ENCODE measurements at regions not wholly inside any gene's neighbourhood (a gene's known extent, or its start where the extent isn't known, plus 50 kb on each side); places are given as distances from the start of the nearest gene placed in this dataset.
A peak's percentile ranks its signal among the peaks of the same experiment; 100 is the strongest.

DNA sequence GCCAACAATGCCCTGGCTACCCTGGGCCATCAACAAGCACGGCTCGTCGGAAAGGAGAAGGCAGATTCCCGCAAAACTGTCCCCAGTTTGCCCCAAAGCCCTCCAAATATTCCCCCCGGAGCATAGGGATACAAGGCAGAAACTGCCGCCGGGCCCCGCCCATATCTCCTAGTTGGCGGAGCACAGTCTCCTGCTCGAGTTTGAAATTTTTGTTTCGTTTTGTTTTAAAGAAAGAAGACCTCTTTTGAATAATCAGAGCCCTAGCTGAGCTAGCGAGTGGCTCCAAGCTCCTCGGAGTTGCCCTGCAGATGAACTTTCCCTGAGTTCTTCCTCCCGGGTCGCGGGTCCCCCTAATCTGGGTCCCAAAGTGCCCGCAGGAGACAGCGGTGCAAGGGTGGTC is 138.1 kb upstream of the ZIC3 start:
- Mint-ChIP-seq H3K4me3 (ENCODE audit: unreplicated experiment) (peak overlapping the region; percentile 69), H3K27me3 (ENCODE audit: low read depth) (peaks cover 35% of the 10 kb centered on the region), H3K4me1 (ENCODE audit: low read depth) (peaks cover 8% of the 10 kb centered on the region), H3K9me3 (ENCODE audit: low read depth) (peaks cover 18% of the 10 kb centered on the region), H3K27ac (ENCODE audit: unreplicated experiment) (no peak overlapping the region), H3K36me3 (ENCODE audit: low read depth) (no peaks in the 10 kb centered on the region)
- TF ChIP-seq, protein P1, sequence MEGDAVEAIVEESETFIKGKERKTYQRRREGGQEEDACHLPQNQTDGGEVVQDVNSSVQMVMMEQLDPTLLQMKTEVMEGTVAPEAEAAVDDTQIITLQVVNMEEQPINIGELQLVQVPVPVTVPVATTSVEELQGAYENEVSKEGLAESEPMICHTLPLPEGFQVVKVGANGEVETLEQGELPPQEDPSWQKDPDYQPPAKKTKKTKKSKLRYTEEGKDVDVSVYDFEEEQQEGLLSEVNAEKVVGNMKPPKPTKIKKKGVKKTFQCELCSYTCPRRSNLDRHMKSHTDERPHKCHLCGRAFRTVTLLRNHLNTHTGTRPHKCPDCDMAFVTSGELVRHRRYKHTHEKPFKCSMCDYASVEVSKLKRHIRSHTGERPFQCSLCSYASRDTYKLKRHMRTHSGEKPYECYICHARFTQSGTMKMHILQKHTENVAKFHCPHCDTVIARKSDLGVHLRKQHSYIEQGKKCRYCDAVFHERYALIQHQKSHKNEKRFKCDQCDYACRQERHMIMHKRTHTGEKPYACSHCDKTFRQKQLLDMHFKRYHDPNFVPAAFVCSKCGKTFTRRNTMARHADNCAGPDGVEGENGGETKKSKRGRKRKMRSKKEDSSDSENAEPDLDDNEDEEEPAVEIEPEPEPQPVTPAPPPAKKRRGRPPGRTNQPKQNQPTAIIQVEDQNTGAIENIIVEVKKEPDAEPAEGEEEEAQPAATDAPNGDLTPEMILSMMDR (IDR thresholded peaks at IDR 0.05) = no peak
- no peak for DNase-seq (ENCODE audit: low spot score)

DNA sequence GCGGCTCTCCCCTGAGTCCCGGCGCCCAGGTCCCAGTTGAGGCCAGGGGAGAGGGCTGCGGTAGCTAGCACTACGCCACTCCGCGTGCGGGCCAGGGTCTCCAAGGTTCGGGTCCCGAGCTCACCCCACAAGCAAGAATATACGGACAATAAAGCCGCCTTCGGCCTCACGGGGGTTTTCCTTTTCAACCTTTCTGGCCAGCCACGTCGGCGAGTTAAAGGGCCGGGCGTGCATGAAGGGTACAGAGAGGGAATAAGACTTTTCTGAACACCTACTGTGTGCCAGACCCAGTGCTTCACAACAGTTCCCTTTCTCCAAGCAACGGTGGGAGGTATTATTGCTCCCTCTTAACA is 138.5 kb upstream of the ZIC3 start:
- peaks cover 21% of the 10 kb centered on the region for H3K9me3 Mint-ChIP-seq (ENCODE audit: low read depth)
- peaks cover 35% of the 10 kb centered on the region for H3K27me3 Mint-ChIP-seq (ENCODE audit: low read depth)
- DNase-seq (ENCODE audit: low spot score) = no peak
- TF ChIP-seq, protein P1 (IDR thresholded peaks at IDR 0.05) = no peak
- H3K4me3 Mint-ChIP-seq (ENCODE audit: unreplicated experiment) = peak overlapping the region; percentile 69
- H3K27ac Mint-ChIP-seq (ENCODE audit: unreplicated experiment) = no peak overlapping the region
- no peaks in the 10 kb centered on the region for H3K36me3 Mint-ChIP-seq (ENCODE audit: low read depth)
- H3K4me1 Mint-ChIP-seq (ENCODE audit: low read depth) = peaks cover 8% of the 10 kb centered on the region

DNA sequence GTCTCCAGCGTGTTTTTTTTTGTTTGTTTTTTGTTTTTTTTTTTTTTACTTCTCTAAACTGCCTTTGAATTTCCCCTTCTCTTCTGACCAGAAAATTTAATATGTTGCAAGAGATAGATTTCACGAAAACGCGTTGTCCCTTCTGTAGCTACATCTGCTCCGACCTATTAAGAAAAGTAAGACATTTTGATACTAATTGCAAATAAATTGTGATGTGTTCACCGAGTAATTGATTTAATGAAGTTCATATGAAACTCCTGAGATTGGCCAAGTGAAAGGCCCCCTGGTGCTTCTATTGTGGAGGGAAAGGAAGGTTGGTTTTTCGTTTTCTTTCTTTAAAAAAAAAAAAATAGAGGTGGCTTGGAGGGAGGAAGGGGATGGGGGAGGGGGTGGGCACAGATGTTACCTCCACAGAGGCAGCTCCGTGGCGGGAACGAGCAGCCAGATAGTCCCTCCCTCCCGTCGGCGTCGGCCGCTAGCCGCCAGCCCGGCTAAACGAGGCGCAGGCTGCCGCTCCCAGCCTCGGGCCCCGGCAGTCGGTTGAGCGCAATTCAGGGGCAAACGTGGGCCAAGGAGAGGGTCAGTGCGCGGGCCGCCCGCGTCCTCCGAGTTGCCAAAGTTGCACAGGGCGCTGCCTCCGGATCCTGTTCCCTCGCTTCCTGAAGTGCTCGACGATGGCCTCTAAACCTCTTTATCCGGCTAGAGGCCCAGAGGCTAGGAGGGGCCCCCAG is 139.1 kb upstream of the ZIC3 start:
- no peak overlapping the region for H3K27ac Mint-ChIP-seq (ENCODE audit: unreplicated experiment)

DNA sequence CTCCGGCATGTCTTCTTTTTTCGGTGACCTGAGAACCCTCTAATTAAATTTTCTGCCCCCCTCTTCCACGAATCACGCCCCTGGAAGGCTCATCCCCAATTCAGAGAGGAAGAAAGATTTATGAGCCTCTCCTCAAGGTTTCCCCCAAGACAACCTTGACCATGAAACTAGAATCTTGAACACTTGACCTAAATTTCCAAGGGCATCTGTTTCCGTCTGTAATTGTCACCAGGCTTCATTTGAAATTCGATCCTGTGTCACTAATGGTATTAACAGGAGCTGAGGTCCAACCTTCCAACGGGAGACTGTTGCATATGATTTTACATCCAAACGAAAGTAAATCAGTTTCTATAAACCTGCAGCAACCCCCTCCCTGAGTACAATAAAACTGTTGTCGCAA is 139.9 kb upstream of the ZIC3 start:
- Mint-ChIP-seq H3K4me3 (ENCODE audit: unreplicated experiment) (no peak overlapping the region), H3K27me3 (ENCODE audit: low read depth) (peaks cover 39% of the 10 kb centered on the region), H3K9me3 (ENCODE audit: low read depth) (peaks cover 21% of the 10 kb centered on the region), H3K36me3 (ENCODE audit: low read depth) (no peaks in the 10 kb centered on the region), H3K27ac (ENCODE audit: unreplicated experiment) (no peak overlapping the region), H3K4me1 (ENCODE audit: low read depth) (peaks cover 8% of the 10 kb centered on the region)
- TF ChIP-seq, protein P1 (IDR thresholded peaks at IDR 0.05) = no peak
- DNase-seq (ENCODE audit: low spot score) = no peak

More for the DNA sequence above, 139.1 kb upstream of the ZIC3 start:
- no peak for DNase-seq (ENCODE audit: low spot score)
- peaks cover 8% of the 10 kb centered on the region for H3K4me1 Mint-ChIP-seq (ENCODE audit: low read depth)
- H3K4me3 Mint-ChIP-seq (ENCODE audit: unreplicated experiment) = no peak overlapping the region
- peaks cover 35% of the 10 kb centered on the region for H3K27me3 Mint-ChIP-seq (ENCODE audit: low read depth)
- TF ChIP-seq, protein P1 (IDR thresholded peaks at IDR 0.05) = no peak
- H3K36me3 Mint-ChIP-seq (ENCODE audit: low read depth) = no peaks in the 10 kb centered on the region
- H3K9me3 Mint-ChIP-seq (ENCODE audit: low read depth) = peaks cover 24% of the 10 kb centered on the region

DNA sequence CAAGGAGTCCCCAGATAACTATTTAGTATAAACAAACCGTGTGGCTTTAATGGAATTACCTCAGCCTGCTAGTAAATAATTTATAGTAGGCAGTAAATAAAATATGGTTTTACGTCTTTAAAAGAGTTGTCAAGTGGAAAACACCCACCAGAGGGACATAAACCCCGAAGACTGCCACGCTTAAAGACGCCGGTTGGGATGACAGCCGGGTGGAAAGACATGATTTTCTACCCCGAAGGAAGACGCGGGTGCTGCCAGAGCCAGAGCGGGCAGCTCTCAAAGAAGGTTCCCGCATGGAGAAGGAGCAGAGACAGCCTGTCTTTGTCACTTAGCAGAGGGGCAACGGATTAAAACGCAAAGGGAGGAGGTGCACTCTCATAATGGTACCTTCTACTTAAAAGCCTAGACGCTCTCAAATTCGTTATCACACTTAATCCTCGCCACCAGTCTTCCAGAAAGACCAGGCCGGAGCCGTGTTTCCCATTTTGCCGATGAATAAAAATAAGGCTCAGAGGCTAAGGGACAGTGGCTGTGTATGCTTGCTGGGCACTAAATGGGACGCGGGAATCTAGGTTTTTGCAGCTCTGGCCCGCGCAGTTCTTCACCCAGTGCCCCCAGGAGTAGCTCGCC is 140.5 kb upstream of the ZIC3 start:
- Mint-ChIP-seq H3K4me3 (ENCODE audit: unreplicated experiment) (no peak overlapping the region), H3K27me3 (ENCODE audit: low read depth) (peaks cover 40% of the 10 kb centered on the region), H3K27ac (ENCODE audit: unreplicated experiment) (no peak overlapping the region), H3K9me3 (ENCODE audit: low read depth) (peaks cover 17% of the 10 kb centered on the region), H3K36me3 (ENCODE audit: low read depth) (no peaks in the 10 kb centered on the region), H3K4me1 (ENCODE audit: low read depth) (peaks cover 8% of the 10 kb centered on the region)
- no peak for DNase-seq (ENCODE audit: low spot score)
- TF ChIP-seq, protein P1 (IDR thresholded peaks at IDR 0.05) = no peak
